GM18867 (cell line): ENCODE measurements at regions not wholly inside any gene's neighbourhood (a gene's known extent, or its start where the extent isn't known, plus 50 kb on each side); places are given as distances from the start of the nearest gene placed in this dataset.
"Not testable (repeated sequence)": the region's sequence is repeated elsewhere in the genome, so short reads cannot be mapped to it uniquely, and the experiment has no call there.

Source experiments
- ATAC-seq: cut with Tn5 transposase; IDR thresholded peaks from one replicate; pipeline ENCODE4 v1.9.1; 2021; ENCODE audit warnings: mild to moderate bottlenecking, moderate library complexity; ENCODE audit not compliant: unreplicated experiment

DNA sequence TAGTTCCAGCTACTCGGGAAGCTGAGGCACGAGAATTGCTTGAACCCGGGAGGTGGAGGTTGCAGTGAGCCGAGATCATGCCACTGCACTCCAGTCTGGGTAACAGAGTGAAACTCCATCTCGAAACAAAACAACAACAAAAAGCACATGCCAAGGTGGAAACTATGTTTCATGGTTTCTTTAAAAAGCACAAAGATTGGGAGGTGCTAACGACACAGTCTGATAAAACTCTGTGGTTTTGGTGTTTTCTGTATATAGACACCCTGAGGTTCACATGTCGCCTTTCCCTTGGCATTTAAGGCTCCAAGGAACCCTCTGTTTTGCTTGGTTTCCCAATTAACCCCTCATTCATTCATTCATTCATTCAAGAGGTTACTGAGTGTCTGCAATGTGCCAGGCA is 253.4 kb upstream of the SULF2 start:
- no peak for ATAC-seq

DNA sequence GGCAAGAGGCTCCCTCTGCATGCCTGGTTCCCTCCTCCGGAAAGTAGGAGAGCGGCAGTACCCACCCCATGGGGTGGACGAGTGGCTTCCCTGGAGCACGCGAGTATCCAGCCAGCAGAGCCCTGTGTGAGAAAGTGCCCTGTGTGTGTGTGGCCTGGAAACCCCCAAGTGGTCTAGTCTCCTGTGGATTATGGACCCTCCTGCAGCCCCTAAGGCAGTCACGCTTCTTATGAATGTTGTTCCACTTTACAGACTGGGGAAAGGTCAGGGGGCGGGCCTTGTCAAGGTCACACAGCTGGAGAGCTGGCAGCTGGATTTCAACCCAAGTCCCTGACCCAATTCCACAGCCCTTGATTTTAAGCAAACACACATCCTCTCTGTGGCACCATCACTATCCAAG is 252.5 kb upstream of the SULF2 start:
- ATAC-seq: not testable (repeated sequence)

DNA sequence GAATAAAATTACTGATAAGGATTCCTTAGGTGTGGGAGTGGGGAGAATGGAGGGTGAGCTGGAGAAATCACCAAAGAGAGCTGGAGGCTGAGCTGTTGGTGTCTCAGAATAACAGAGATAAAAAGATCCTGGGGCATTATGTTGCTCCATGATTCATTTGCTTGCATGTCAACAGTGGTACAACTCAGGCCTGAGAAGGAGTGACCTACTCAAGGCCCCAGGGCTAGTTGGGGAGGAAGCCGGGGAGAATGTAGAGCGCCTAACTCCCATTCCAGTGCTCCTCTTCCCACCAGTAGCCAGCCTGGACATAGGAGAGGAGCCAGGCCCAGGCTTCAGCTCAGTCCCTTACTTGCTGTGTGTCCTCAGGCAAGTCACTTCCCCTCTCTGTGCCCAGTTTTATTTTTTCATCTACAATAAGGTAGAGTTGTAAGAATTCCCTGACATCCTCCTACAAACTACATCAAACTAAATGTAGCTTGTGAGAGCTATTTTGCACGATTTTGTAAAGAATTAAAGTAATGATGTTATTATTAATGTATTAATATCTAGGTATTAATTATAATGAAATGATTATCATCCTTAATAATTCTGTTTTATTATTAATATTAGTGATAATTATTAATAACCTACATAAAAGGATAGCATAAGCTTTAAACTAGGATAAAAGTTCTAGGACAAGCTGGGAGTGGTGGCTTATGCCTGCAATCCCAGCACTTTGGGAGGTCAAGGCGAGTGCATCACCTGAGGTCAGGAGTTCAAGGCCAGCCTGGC is 250.9 kb upstream of the SULF2 start:
- no peak for ATAC-seq

DNA sequence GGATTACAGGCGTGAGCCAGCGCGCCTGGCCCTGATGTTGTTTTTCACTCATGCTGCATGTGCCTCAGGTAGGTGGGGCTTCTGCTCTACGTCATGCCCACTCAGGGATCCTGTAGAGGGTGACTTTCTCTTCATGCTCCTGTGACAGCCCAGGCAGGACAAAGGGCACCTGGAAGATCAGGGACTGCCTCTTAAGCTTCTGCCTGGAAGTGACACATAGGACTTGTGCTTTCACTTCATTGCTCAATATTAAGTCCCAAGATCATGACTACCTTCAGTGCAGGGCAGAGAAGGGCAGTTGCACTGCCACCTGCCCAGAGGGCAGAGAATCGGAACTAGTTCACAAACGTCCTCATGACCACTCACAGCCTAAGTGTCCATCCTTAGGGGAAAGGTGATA is 249.5 kb upstream of the SULF2 start:
- ATAC-seq: no peak

DNA sequence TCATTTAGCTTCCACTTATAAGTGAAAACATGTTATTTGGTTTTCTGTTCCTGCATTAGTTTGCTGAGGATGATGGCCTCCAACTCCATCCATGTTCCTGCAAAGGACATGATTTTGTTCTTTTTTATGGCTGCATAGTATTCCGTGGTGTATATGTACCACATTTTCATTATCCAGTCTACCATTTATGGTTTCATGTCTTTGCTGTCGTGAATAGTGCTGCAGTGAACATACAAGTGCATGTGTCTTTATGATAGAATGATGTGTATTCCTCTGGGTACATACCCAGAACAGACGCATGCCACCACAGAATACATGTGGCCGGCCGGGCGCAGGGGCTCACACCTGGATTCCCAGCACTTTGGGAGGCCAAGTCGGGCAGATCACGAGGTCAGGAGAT is 247.7 kb upstream of the SULF2 start:
- ATAC-seq: not testable (repeated sequence)

DNA sequence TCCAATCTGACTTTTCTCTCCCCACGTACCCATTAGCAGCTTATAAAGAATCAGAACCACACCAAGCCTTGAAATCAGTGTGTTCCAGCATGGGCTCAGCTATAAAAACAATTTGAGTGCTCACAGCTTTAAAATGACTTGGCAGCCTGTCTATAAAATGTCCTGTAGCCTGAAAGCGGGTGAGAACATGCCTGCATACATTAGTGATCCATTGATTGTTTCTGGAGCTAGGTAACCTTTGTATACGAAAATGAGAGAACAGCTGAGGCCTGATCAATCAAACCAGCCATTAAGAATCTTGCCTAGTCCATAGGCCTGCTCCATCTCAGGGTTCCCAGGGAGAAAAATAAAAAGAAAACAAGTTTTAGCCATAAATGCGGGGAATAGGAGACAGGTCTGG is 245.8 kb upstream of the SULF2 start:
- ATAC-seq: no peak

DNA sequence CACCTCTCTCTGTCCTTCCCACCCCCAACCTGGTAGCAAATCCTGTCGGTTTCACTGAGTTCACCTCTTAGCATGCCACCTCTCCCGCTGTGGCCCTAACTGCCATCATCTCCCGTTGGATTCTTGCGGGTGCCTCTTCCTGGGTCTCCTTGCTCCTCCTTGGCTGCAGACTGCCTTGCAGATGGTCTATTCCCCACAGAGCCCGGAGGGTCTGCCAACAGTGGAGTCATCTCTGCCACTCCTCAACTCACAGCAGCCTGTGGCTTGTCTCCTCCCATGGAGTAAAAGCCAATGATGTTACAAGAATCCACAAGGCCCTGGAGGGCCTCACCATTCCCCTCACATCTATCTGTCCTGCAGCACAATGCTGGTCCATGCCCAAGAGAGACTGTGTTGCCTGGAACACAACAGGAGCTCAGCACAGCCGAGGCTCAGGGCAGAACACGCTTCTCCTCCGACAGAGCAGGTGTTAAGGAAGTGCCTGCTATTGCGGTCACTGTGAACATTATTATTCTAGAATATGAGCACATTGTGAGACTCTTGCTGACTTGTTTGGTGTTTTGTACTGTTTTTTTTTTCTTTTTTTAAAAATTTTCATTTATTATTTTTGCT is 241.8 kb upstream of the SULF2 start:
- no peak for ATAC-seq

DNA sequence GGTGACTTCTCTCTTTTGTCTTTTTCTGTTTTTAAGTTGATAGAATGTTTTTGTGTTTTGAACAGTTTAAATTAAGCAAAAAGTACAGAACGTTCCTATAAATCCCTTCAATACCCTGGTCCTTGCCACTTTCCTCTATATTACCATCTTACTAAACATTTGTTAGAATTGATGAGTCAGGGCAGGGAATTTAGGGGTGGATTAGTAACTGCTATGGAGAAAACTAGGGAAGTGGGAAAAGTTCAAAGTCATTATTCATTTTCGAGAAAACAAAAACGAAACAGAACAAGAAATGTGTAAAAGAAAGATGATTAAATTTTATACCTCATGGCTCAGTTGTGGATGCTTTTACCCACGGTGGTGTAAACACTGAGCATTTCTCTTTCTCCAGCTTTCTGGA is 240.4 kb upstream of the SULF2 start:
- ATAC-seq: no peak

DNA sequence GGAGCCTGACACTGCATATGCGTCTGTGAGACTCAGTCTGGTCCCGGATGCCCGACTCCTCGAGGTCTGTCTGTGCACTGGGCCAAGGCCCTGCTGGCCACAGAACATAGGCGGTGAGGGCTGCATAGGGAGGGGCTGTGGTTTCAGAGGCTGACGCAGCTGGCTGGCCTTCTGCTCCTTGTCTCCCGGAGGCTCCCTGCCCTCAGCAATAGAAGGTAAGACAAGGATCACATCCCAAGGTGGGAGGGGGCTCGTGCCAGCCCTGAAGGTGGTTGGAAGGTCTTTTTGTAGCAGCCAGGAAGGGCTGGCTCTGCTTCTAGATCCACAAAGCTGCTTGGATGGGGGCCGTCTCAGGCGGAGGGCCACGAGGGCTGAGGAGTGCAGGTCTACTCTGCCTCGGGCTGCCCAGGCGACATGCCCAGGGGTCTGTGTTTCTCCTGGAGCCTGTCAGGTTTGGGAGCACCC is 239.8 kb upstream of the SULF2 start:
- ATAC-seq: no peak

DNA sequence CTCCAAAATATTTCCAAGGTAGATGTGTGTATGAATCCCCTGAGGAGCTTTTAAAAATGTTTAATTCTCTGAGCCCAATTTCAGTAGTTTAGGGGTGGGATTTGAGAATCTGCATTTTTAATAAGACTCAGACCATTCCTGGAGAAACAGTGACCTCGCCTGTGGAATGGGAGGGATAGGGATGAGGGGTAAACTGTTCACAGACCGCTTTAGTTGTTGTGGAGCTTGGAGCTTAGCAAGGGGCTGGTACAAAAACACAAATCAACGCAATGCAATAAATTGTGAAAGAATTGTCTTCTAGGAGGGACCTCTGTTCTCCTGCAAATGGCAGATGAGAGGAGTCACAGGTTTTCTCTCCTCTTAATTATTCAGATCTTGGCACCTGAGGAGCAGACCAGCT is 239.3 kb upstream of the SULF2 start:
- ATAC-seq: no peak

DNA sequence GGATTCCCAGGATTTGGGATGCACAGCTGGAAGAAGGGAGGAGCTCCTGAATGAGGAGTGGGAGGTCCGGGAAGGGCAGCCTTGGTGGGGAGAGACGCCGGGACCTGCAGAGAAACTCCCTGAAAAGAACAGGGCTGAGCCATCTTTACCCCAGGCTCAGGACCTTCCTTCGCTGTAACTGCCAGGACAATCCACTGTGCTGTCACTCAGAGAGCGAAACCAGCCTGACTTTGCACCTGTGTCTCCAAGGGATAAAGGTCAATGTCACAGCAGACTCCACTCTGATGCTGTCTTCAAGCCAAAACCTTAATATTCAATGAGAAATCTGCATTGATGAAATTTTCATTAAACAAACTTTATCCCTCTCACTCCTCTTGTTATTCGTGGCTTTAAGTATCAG is 235.4 kb upstream of the SULF2 start:
- not testable (repeated sequence) for ATAC-seq

DNA sequence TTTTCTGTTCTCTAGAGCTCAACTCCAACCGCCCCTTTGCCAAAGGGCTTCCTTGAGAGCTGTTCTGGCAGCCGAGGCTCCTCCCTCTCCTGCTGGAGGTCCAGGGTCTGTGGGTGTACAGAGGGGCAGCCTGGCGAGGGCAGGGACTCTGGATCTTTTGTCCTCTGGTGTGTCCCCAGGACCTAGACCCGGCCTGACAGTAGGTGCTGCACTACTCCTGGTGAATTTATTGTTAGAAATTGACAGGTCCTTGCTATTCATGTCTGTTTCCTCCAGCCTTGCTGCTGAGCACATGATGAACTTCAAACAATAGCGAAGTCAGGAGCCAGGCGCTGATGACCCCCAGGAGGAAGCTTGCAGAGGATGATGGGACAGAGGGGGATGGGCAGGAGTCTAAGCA is 234.7 kb upstream of the SULF2 start:
- ATAC-seq: no peak

DNA sequence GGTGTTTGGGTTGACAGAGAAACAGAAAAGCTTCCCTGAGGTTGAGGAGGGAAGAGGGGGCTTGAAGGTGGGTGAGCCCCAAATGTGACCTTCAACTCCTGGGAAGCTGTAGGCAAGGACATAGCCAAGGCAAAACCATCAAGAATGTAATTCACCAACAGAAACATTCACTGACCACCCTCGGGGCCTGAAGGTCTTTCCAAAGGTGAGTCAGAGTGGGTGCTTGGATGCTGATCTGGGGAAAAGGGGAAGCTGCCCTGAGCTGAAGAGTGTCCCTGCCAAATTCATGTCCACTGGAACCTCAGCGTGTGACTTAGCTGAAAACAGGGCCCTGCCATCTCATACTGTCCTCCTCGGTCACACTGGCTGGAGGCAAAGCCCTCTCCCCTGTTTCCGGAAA is 234.2 kb upstream of the SULF2 start:
- ATAC-seq: no peak

DNA sequence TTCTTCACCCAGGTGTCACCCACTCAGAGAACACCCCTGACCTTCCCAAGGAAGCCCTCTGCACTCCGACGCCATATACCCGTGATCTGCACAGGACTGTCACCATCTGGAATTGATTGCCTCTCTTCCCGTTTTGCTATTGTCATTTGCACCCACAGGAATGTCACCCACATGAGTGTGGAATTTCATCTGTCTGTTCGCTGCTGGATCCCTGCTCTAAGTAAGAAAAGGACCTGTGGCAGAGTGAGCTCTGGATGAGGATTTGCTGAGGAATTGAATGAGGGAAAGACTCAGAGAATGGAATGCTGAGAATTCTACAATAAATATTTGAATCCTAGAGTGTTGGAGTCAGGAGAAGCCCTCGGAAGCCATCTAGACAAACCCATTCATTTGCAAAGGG is 233.6 kb upstream of the SULF2 start:
- not testable (repeated sequence) for ATAC-seq

DNA sequence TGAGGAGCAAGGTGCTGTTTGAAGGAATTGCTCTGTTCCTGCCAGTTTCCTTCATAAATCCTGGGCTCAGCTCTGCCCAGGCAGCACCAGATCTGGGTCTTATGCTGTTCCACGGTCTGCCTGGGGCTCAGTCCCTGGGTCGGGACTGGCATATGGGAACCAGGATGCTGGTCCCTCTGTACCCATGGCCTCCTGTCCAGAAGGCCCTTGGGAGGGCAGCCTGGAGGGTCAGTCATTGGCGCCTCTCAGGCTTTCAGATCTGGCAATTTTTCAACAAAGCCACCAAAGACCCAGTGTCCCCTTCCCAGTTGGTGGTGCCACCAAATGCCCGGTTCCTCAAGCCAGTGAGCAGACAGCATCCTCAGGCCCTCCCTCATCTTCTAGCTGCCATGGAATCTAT is 232.7 kb upstream of the SULF2 start:
- no peak for ATAC-seq

DNA sequence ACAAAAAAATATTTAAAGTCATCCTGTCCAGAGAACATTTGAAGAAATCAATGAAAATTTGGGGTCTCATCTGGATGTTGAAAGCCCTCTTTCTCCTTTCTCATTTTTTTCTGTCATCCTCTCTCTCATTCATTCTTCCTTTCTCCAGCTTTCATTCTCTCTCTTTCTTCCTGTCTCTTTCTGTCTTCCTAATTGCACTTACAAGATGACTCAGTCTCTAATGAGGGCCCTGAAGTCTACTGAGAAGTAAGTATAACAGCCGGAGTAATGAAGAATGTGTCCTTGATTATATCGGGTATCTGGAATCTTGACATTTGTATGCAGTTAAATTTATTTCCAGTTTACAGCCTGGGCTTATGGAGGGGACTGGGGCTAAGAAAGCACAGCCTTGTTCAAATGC is 232.2 kb upstream of the SULF2 start:
- ATAC-seq: no peak

DNA sequence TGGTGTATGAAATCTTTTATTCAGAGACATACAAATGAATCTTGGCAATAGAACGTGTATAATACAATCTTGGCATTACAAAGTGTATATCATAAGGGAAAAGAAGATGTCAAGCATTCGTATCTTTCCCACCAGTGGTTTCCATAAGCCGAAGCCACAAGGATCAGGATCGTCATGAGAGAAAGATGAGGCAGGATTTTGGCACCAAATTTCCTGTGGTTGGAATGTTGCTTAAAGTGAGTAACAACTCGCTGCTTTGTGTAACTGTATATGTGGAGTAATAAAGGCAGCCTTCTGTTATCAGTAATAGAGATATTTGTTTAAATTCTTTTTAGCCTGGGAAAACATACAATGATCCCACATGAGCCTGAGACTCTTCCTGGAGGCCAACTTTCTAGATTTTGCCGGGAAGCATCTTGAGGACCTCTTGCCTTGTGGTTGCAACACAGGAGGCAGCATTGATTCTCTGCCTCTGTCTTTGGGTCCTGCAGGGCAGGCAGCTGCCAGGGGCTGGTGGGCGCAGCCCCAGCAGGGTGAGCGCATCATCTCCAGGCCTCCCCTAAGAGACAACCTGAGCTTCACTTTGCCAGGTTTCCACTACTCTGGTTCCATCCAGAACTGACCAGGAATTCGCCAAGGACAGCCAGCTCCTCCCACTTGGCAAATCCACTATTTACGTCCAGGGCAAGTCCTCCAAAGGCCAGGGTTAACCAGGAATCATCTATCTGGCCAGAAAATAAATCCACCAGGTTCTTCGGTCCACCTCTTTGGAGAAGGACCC is 230.9 kb upstream of the SULF2 start:
- ATAC-seq: no peak

DNA sequence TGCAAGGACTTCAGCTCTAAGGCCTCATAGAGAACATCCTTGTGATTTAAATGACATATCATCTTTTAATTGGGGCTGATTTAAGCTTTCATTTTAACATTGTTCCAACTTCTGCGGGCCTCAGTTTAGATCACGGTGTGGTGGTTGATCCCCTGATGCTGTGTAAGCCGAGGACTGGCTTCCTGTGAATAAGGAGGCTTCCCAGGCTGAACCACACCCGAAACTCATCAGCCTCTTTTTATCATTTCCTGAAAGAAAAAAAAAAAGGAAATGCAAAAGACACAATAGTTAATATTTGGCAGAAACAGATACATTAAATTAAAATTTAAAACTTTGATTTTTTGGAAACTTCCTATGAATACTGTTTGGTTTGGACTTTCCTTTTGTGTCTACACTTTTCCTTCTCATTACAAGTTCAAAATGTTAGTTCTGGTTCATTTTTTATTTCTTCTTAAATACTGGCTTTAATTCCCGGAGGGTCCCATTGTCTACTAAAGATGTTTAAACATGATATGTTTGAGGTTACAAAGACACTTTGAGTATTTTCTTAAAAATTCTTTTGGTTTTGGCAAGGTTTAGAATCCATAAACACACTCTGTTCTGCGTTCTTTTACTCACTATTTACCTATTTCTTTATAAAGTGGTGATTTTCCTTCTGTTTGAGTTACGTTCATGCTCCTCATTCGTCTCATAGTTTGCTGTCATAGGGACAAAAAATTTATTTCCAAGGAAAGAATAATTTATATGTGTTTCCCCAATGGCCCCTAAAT is 230.0 kb upstream of the SULF2 start:
- no peak for ATAC-seq

DNA sequence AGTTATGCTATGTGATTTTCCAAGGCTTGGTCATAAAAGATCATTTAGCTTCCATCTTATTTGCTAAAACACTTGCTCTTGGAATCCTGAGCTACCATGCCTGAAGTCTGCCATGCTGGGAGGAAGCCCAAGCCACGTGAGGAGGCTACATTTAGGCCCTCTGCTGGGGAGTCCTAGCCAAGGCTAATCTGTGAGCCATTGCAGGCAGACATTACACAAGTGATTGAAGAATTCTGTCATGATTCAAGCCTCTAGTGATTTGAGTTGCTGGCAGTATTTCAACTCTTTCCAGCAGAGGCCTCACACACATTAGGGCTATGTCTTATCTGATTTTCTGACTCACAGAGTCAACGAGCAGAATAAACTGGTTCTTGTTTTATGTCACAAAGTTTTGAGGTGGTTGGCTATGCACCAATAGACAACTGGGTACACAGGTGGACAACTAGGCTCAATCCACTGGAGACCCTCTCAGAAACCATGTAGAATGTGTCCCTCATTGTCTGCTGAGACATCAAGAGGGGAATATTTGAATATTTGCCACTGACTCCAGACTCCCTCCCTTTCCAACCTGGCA is 227.2 kb upstream of the SULF2 start:
- no peak for ATAC-seq

DNA sequence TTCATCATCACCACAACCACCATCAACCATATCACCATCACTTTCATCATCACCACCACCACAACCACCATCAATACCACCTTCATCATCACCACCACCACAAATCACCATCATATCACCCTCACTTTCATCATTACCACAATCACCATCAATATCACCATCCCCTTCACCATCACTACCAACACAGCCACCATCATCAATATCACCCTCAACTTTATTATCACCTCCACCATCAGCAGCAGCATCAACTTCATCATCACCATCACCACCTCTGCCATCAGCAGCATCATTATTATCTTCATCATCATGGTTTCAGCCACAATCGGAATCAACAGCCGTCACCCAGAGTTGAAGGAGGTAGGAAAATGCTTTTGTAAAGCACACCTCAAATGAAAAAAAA is 225.7 kb upstream of the SULF2 start:
- no peak for ATAC-seq

DNA sequence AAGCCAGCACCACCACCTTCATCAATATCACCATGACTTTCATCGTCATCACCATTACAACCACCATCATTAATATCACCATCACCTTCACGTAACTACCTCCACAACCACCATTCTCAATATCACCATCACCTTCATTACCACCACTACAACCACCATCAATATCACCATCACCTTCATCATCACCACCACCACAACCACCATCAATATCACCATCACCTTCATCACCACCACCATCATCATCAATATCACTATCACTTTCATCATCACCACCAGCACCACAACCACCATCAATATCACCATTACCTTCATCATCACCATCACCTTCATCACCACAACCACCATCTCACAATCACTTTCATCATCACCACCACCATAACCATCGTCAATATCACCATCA is 225.3 kb upstream of the SULF2 start:
- ATAC-seq: no peak
